ENCODE measurements at regions not wholly inside any gene's neighbourhood (a gene's known extent, or its start where the extent isn't known, plus 50 kb on each side); places are given as distances from the start of the nearest gene placed in this dataset.

GRCh38 chr13:111451402-111451801 lies 131.0 kb downstream of the TEX29 start:
- no peak for TF ChIP-seq CTCF (IDR thresholded peaks at IDR 0.05; ENCODE audit: low read depth, low read length)
- H3K4me3 ChIP-seq (ENCODE audit: low read depth, low read length): no peak overlapping the region

- no peak overlapping the region for H3K4me3 ChIP-seq (ENCODE audit: low read depth, low read length)
These were observed 136.2 kb downstream of the TEX29 start for GRCh38 chr13:111456452-111457230.

GRCh38 chr13:111458001-111458531 lies 137.6 kb downstream of the TEX29 start:
- no peak for TF ChIP-seq CTCF (IDR thresholded peaks at IDR 0.05; ENCODE audit: low read depth, low read length)
- no peak overlapping the region for H3K4me3 ChIP-seq (ENCODE audit: low read depth, low read length)

More at GRCh38 chr13:111456452-111457230, 136.2 kb downstream of the TEX29 start:
- TF ChIP-seq CTCF (IDR thresholded peaks at IDR 0.05; ENCODE audit: low read depth, low read length): no peak

- H3K4me3 ChIP-seq (ENCODE audit: low read depth, low read length): no peak overlapping the region
- no peak for TF ChIP-seq CTCF (IDR thresholded peaks at IDR 0.05; ENCODE audit: low read depth, low read length)
These were observed 138.3 kb downstream of the TEX29 start for GRCh38 chr13:111458739-111459138.

- H3K4me3 ChIP-seq (ENCODE audit: low read depth, low read length): no peak overlapping the region
- TF ChIP-seq CTCF (IDR thresholded peaks at IDR 0.05; ENCODE audit: low read depth, low read length): no peak
These were observed 139.5 kb downstream of the TEX29 start for GRCh38 chr13:111459803-111460547.

- H3K4me3 ChIP-seq (ENCODE audit: low read depth, low read length): no peak overlapping the region
- TF ChIP-seq CTCF (IDR thresholded peaks at IDR 0.05; ENCODE audit: low read depth, low read length): peak; percentile 27; the same call in 1 of the 2 replicates
These were observed 140.4 kb downstream of the TEX29 start for GRCh38 chr13:111460548-111461444.

Data from WI38 (cell line).